A673 (cell line): ENCODE measurements at regions not wholly inside any gene's neighbourhood (a gene's known extent, or its start where the extent isn't known, plus 50 kb on each side); places are given as distances from the start of the nearest gene placed in this dataset.

ENCODE experiments used
- CTCF ChIP-seq: fragments of 300-800, 200-600 bp; sonication (generic); conservative IDR thresholded peaks from 2 replicates; pipeline ENCODE4 v1.5.1; 2017; ENCODE audit warnings: low read depth, mild to moderate bottlenecking, antibody characterized with exemption, low read length, moderate library complexity, mixed read lengths
- EZH2 ChIP-seq: fragments of 200-600 bp; sonication (generic); IDR thresholded peaks from 2 replicates; pipeline ENCODE4 v1.6.1; 2017; ENCODE audit warnings: borderline replicate concordance, low read depth, mild to moderate bottlenecking, mixed read lengths, antibody characterized with exemption, low read length; ENCODE audit not compliant: poor library complexity, severe bottlenecking

- TF ChIP-seq CTCF (no peak), EZH2 (no peak)
These were observed 738.3 kb upstream of the POM121L12 start for GRCh38 chr7:52297128-52297527.
